Neural progenitor cell (in vitro differentiated cells): ENCODE measurements at regions not wholly inside any gene's neighbourhood (a gene's known extent, or its start where the extent isn't known, plus 50 kb on each side); places are given as distances from the start of the nearest gene placed in this dataset.
"Not testable (repeated sequence)": the region's sequence is repeated elsewhere in the genome, so short reads cannot be mapped to it uniquely, and the experiment has no call there.

Source experiments
- DNase-seq: peaks from one replicate; pipeline ENCODE4 v3.0.0-alpha.2; 2016; ENCODE audit warnings: low spot score
- H2AFZ ChIP-seq: fragments of 200-600 bp; sonication (generic); replicated peaks from 2 replicates; pipeline ENCODE4 v1.6.1; 2016; ENCODE audit warnings: antibody characterized with exemption
- H3F3A ChIP-seq: fragments of 200-600 bp; sonication (generic); 2 replicates; pipeline ENCODE4 v1.6.1; 2016; ENCODE audit warnings: antibody characterized with exemption, low read depth
- H3K27ac ChIP-seq: fragments of 200-600 bp; sonication (generic); 2 replicates; pipeline ENCODE4 v1.5.1; 2016; ENCODE audit warnings: mild to moderate bottlenecking
- H3K27me3 ChIP-seq: fragments of 200-600 bp; sonication (generic); 2 replicates; pipeline ENCODE4 v1.6.1; 2016; ENCODE audit warnings: mild to moderate bottlenecking, moderate library complexity
- H3K36me3 ChIP-seq: fragments of 200-600 bp; sonication (generic); 2 replicates; pipeline ENCODE4 v1.5.1; 2016
- H3K4me1 ChIP-seq: fragments of 200-600 bp; sonication (generic); 2 replicates; pipeline ENCODE4 v1.6.1; 2016; ENCODE audit warnings: mixed run types
- H3K4me2 ChIP-seq: fragments of 200-600 bp; sonication (generic); 2 replicates; pipeline ENCODE4 v1.6.1; 2016
- H3K4me3 ChIP-seq: fragments of 200-600 bp; sonication (generic); 2 replicates; pipeline ENCODE4 v1.5.1; 2016
- H3K79me2 ChIP-seq: fragments of 200-600 bp; sonication (generic); 2 replicates; pipeline ENCODE4 v1.6.1; 2016; ENCODE audit warnings: low read depth
- H3K9ac ChIP-seq: fragments of 200-600 bp; sonication (generic); 2 replicates; pipeline ENCODE4 v1.6.1; 2016
- H3K9me3 ChIP-seq: fragments of 200-600 bp; sonication (generic); 2 replicates; pipeline ENCODE4 v1.5.1; 2016; ENCODE audit warnings: low read depth
- H4K20me1 ChIP-seq: fragments of 200-600 bp; sonication (generic); 2 replicates; pipeline ENCODE4 v1.6.1; 2016; ENCODE audit warnings: low read depth
- H3K27ac Mint-ChIP-seq: 3 replicates; pipeline ENCODE4 v1.8.0; 2021; ENCODE audit warnings: mixed read lengths
- H3K27me3 Mint-ChIP-seq: 2 replicates; pipeline ENCODE4 v1.8.0; 2022; ENCODE audit warnings: low read depth, mild to moderate bottlenecking, inconsistent platforms, moderate library complexity, mixed read lengths; ENCODE audit not compliant: insufficient read depth
- H3K36me3 Mint-ChIP-seq: 3 replicates; pipeline ENCODE4 v1.8.0; 2021; ENCODE audit warnings: mixed read lengths
- H3K4me1 Mint-ChIP-seq: 3 replicates; pipeline ENCODE4 v1.8.0; 2021; ENCODE audit warnings: mixed read lengths
- H3K4me3 Mint-ChIP-seq: 3 replicates; pipeline ENCODE4 v1.8.0; 2021; ENCODE audit warnings: mild to moderate bottlenecking, moderate library complexity, mixed read lengths
- H3K9me3 Mint-ChIP-seq: 3 replicates; pipeline ENCODE4 v1.8.0; 2020; ENCODE audit warnings: mixed read lengths
- CTCF ChIP-seq: fragments of 200-600 bp; sonication (generic); IDR thresholded peaks from 2 replicates; pipeline ENCODE4 v1.5.1; 2017; ENCODE audit warnings: antibody characterized with exemption, mild to moderate bottlenecking
- EZH2 ChIP-seq: fragments of 200-600 bp; sonication (generic); IDR thresholded peaks from 2 replicates; pipeline ENCODE4 v1.6.1; 2017; ENCODE audit warnings: antibody characterized with exemption, mild to moderate bottlenecking, moderate library complexity
- EZH2phosphoT487 ChIP-seq: fragments of 200-600 bp; sonication (generic); IDR thresholded peaks from 2 replicates; pipeline ENCODE4 v1.6.1; 2017; ENCODE audit warnings: antibody characterized with exemption

DNA sequence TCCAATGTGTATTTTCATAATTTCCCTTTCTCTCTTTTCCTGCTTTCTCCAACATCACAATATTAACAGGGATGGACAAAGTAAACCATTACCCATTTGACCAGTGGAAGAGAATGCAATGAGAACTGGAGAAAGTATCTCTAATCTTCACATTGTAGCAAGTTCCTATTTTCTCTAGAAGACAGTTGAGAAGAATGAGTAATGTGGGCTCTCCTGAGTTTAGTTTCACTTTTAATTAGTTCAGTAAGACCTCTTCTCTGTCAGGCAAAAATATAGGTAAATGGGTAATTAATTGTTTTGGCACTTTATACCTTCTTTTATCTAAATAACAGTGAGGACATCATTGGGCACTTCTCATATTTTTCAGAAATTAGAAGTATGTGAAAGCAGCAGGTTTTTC lies 602.0 kb downstream of the GLUD2 start:
- H3K4me3 Mint-ChIP-seq: no peak overlapping the region
- H3K36me3 ChIP-seq: no peaks in the 10 kb centered on the region
- H3K79me2 ChIP-seq: no peaks in the 10 kb centered on the region
- H2AFZ ChIP-seq: no peak overlapping the region
- no peaks in the 10 kb centered on the region for H3K27me3 Mint-ChIP-seq
- no peaks in the 10 kb centered on the region for H3K36me3 Mint-ChIP-seq
- no peaks in the 10 kb centered on the region for H4K20me1 ChIP-seq
- peaks cover 5% of the 10 kb centered on the region for H3K9me3 ChIP-seq
- H3K27ac Mint-ChIP-seq: no peak overlapping the region
- no peak overlapping the region for H3K4me2 ChIP-seq
- H3K9me3 Mint-ChIP-seq: peaks cover 3% of the 10 kb centered on the region
- no peaks in the 10 kb centered on the region for H3K4me1 Mint-ChIP-seq
- TF ChIP-seq CTCF (no peak), EZH2 (no peak), EZH2phosphoT487 (no peak)
- H3K9ac ChIP-seq: no peak overlapping the region
- H3F3A ChIP-seq: no peaks in the 10 kb centered on the region
- H3K4me1 ChIP-seq: no peaks in the 10 kb centered on the region
- H3K4me3 ChIP-seq: no peak overlapping the region
- DNase-seq: no peak
- H3K27me3 ChIP-seq: no peaks in the 10 kb centered on the region
- no peak overlapping the region for H3K27ac ChIP-seq

- Mint-ChIP-seq H3K27me3 (no peaks in the 10 kb centered on the region), H3K4me3 (no peak overlapping the region), H3K36me3 (no peaks in the 10 kb centered on the region), H3K9me3 (peaks cover 3% of the 10 kb centered on the region), H3K27ac (no peak overlapping the region), H3K4me1 (no peaks in the 10 kb centered on the region)
- Histone ChIP-seq H3K36me3 (no peaks in the 10 kb centered on the region), H4K20me1 (no peaks in the 10 kb centered on the region), H2AFZ (no peak overlapping the region), H3K27me3 (no peaks in the 10 kb centered on the region), H3K27ac (no peak overlapping the region), H3K4me2 (no peak overlapping the region), H3K79me2 (no peaks in the 10 kb centered on the region), H3K4me3 (no peak overlapping the region), H3K9me3 (no peaks in the 10 kb centered on the region), H3F3A (no peaks in the 10 kb centered on the region), H3K9ac (no peak overlapping the region), H3K4me1 (no peaks in the 10 kb centered on the region)
- DNase-seq: no peak
- TF ChIP-seq EZH2 (no peak), CTCF (no peak), EZH2phosphoT487 (no peak)
Observed at GRCh38 chrX:121655276-121655675, 607.9 kb downstream of the GLUD2 start.

DNA sequence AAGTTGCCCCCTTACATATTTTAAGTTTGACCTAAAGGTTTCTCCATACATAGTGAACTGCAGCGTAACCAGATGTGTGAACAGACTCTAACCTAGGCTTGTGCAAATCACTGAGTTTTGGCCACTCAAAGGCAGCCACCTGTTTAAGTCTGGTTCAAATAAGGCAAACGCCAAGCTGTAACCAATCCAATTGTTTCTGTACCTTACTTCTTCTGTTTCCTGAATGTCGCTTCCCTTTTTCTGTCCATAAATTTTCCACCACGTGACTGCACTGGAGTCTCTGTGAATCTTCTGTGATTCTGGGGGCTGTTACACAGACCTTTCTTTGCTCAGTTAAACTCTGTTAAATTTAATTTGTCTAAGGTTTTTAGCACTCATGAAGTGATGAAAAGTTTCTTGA lies 618.8 kb downstream of the GLUD2 start:
- H3K9me3 Mint-ChIP-seq: peaks cover 3% of the 10 kb centered on the region
- H3K4me3 Mint-ChIP-seq: no peak overlapping the region
- Histone ChIP-seq H3F3A (no peaks in the 10 kb centered on the region), H2AFZ (no peak overlapping the region), H3K27ac (no peak overlapping the region), H3K79me2 (no peaks in the 10 kb centered on the region), H3K27me3 (no peaks in the 10 kb centered on the region), H3K4me3 (no peak overlapping the region), H3K9me3 (no peaks in the 10 kb centered on the region), H3K9ac (no peak overlapping the region), H4K20me1 (no peaks in the 10 kb centered on the region), H3K4me1 (no peaks in the 10 kb centered on the region), H3K4me2 (no peak overlapping the region), H3K36me3 (no peaks in the 10 kb centered on the region)
- no peaks in the 10 kb centered on the region for H3K36me3 Mint-ChIP-seq
- no peaks in the 10 kb centered on the region for H3K4me1 Mint-ChIP-seq
- no peak overlapping the region for H3K27ac Mint-ChIP-seq
- no peaks in the 10 kb centered on the region for H3K27me3 Mint-ChIP-seq
- TF ChIP-seq EZH2phosphoT487 (no peak), EZH2 (no peak), CTCF (no peak)
- no peak for DNase-seq

- no peak for DNase-seq
- Histone ChIP-seq H3K36me3 (no peaks in the 10 kb centered on the region), H2AFZ (no peak overlapping the region), H3K9ac (no peak overlapping the region), H3K4me2 (no peak overlapping the region), H3F3A (no peaks in the 10 kb centered on the region), H4K20me1 (no peaks in the 10 kb centered on the region), H3K79me2 (no peaks in the 10 kb centered on the region), H3K27me3 (no peaks in the 10 kb centered on the region), H3K4me3 (no peak overlapping the region), H3K27ac (no peak overlapping the region), H3K9me3 (no peaks in the 10 kb centered on the region), H3K4me1 (no peaks in the 10 kb centered on the region)
- TF ChIP-seq EZH2 (no peak), CTCF (no peak)
- Mint-ChIP-seq H3K27me3 (no peaks in the 10 kb centered on the region), H3K36me3 (no peaks in the 10 kb centered on the region), H3K4me1 (no peaks in the 10 kb centered on the region), H3K9me3 (peaks cover 13% of the 10 kb centered on the region), H3K27ac (no peak overlapping the region), H3K4me3 (no peak overlapping the region)
Observed at GRCh38 chrX:121671649-121672048, 624.2 kb downstream of the GLUD2 start.

- H3K9ac ChIP-seq, H3K27me3 ChIP-seq, H3K9me3 Mint-ChIP-seq, H3K4me1 ChIP-seq, H3K27ac Mint-ChIP-seq, H4K20me1 ChIP-seq, H3K36me3 ChIP-seq, H2AFZ ChIP-seq, H3K79me2 ChIP-seq, H3K4me2 ChIP-seq, H3K4me3 ChIP-seq, H3F3A ChIP-seq, H3K4me3 Mint-ChIP-seq, H3K9me3 ChIP-seq, H3K36me3 Mint-ChIP-seq, H3K4me1 Mint-ChIP-seq, H3K27ac ChIP-seq, DNase-seq, H3K27me3 Mint-ChIP-seq: not testable (repeated sequence)
Observed at GRCh38 chrX:121709236-121709635, 661.8 kb downstream of the GLUD2 start.
